AML-193 (cell line): ENCODE measurements at regions not wholly inside any gene's neighbourhood (a gene's known extent, or its start where the extent isn't known, plus 50 kb on each side); places are given as distances from the start of the nearest gene placed in this dataset.
"Not testable (repeated sequence)": the region's sequence is repeated elsewhere in the genome, so short reads cannot be mapped to it uniquely, and the experiment has no call there.

ENCODE experiments used
- DNase-seq, 2 experiments: peaks; one replicate each; lab custom pipeline; 2025; lab: John Stamatoyannopoulos, UW

DNA sequence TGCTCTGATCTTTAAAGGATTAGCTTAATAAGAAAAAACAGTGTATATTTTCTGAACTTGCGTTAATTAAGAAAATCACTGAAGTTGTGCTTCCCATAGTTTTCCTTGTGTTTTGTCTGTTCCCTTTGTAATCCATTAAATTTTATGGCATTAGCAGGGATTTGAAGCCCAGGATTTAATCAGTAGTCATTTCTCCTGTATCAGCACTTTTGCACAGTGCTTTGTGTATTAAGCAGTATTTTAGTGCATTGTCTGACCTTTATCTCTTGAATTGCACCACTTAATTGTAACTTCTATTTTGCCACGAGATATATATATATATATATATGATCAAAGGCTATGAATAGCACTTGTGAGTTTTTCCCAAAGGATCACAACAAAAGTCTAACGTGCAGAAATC is 133.7 kb downstream of the S1PR1 start:
- DNase-seq, result no peak

- no peak for DNase-seq
Observed at GRCh38 chr1:101371259-101371658, 134.4 kb downstream of the S1PR1 start.

- no peak for DNase-seq
Observed at GRCh38 chr1:101373570-101373969, 136.8 kb downstream of the S1PR1 start.

GRCh38 chr1:101375448-101375847 is 138.6 kb downstream of the S1PR1 start:
- not testable (repeated sequence) for DNase-seq

DNA sequence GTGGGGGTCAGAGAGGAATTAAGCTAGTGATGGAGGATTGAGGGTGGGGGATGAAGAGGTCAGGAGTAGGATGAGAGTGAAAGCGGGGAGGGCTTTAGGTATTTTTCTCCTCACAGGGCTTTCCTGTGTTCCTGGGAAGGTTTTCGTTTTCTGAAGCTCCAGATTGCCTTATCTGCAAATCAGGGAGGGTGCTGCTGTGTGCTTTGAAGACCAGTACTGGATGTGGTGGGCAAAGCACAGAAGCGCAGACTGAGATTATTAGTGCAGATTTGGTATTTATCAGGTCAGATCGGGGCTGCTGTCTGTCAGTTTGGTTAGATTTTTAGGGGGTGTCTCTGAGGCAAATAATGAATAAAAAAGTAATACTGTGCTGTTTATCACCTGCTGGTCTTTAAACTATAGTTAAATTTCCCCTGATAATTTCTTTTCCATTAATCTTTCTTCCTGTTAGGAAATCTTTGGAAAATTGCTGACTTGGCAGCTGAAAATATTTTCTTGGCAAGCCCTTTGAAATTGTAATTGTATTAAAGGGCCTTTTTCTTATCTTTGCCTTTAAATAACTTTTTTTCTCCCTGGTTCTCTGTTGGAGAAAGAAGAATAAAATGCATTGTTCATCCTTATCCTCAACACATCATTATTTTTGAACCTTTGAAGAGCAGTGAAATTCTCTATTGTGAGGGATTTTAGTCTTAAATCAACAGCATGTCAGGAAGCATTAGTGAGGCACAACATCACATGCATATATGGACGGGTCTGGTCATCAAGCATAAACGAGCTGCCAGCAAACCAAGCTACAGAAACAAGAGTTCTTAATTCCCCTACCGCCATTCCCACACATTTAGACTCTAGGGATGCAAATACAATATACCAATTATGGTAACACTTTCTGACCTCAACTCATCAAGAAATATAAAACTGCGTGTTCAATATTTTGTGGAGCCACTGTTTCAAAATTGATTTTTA is 139.6 kb downstream of the S1PR1 start:
- no peak for DNase-seq

DNA sequence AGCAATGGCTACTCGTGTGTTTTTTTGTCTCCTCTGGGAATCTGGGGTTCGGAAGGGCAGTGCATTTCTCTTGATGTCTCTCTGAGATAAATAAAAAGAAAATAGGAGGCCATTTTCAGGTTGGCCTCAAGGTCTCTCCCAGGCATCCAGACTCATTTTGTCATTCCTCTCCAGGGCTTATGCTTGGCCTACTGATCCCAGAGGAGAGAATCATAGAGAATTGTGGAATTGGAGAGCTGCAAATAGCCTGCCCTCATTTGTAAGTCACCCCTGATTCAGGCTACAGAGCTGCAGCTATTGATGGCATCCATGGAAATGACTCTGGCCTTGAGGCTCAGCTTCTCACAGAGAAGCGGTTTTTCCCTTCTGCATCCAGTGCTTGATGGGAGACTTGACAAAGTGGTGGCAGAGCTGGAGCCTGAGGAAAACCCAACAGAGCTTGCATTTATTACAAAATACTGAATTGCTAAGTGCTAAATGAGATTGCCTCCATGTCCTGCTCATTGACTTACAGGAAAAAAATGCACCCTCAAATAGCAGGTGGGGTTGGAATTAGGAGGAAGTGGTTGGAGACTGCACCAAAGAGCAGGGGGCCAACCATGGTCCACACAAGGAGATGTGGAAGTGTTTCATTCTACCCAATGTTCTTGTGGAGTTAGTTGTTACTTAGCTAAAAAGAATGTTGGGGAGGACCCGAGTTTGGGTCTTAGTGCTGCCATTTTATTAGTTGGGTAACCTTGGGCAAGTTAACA is 140.4 kb downstream of the S1PR1 start:
- DNase-seq, result no peak

- no peak for DNase-seq
Observed at GRCh38 chr1:101379037-101379436, 142.2 kb downstream of the S1PR1 start.

DNA sequence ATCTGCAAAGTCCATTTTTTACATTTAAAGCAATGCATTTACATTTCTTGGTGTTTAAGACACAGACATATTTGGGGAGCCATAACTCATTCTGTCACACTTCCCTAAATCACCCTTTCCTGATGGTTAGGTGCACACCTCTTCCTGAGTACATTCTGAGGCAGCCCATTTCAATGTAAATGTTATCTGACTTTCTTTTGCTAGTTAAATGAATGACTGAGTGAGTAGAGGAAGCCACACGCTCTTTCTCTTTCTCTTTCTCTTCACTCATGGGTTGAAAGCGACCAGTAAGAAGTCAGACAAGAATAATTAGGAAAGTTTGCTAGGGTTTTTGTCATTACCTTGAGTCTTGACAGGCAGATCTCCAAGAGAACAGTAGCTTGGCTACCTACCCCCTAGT is 143.1 kb downstream of the S1PR1 start:
- no peak for DNase-seq

GRCh38 chr1:101382135-101382534 is 145.3 kb downstream of the S1PR1 start:
- no peak for DNase-seq

GRCh38 chr1:101388904-101389546 is 152.2 kb downstream of the S1PR1 start:
- no peak for DNase-seq

GRCh38 chr1:101389547-101389929 is 152.7 kb downstream of the S1PR1 start:
- DNase-seq, result no peak

- DNase-seq, result no peak
Observed at GRCh38 chr1:101392552-101392951, 155.7 kb downstream of the S1PR1 start.

DNA sequence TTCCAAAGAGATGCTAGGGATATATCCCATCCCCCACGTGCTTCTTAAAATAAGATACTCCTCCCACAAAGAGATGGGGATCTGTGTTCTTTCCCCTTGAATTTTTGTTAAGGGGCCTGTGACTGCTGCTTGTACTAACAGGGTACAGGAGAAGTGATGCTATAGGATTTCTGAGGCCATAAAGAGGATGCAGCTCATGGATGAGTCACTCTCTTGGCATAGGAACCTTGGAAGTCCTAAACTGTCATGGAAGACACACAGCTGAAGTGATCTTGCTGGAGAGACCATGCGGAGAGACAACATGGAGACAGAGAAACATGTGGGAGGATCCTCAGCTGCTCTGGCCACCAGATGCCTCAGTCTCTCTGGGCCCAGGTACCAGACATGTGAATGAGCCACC is 157.2 kb downstream of the S1PR1 start:
- no peak for DNase-seq

DNA sequence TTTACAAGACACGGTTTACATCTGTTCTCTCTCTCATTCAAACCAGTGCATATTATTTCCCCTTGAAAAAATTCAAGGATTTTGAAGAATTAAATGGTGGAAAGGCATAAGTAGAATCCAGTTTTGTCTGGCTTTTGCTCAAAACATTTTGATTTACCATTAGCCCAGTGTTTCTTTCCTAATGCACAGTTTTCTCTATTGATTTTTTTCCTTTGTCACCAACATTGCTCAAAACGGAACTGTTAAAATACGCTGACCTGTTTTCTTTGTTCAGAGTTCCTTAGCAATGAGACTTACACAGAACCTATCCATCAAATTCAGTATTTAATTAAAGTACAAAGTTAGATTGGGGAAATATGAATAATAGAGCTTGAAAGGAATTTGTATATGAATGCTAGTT is 162.4 kb downstream of the S1PR1 start:
- no peak for DNase-seq

DNA sequence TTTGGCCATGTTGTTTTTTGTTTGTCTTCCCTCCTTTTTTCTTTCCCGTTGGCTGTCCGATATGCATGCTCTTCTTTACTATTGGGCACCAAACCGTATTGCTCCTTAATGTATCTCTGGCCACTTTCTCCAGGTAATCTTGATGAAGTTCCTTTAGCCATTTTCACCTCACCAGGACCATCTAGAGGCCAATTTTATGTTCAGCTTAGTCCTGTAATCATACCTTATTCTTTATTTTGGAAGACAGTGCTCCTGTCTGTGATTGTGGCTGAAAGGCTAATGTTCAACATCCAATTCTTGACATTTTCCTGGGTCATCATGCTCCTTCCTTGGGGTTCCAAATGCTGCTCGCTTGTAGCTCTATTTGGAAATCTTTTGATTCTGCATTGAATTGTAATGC is 169.5 kb downstream of the S1PR1 start:
- DNase-seq, result no peak

- DNase-seq, result no peak
Observed at GRCh38 chr1:101406681-101407080, 169.9 kb downstream of the S1PR1 start.

DNA sequence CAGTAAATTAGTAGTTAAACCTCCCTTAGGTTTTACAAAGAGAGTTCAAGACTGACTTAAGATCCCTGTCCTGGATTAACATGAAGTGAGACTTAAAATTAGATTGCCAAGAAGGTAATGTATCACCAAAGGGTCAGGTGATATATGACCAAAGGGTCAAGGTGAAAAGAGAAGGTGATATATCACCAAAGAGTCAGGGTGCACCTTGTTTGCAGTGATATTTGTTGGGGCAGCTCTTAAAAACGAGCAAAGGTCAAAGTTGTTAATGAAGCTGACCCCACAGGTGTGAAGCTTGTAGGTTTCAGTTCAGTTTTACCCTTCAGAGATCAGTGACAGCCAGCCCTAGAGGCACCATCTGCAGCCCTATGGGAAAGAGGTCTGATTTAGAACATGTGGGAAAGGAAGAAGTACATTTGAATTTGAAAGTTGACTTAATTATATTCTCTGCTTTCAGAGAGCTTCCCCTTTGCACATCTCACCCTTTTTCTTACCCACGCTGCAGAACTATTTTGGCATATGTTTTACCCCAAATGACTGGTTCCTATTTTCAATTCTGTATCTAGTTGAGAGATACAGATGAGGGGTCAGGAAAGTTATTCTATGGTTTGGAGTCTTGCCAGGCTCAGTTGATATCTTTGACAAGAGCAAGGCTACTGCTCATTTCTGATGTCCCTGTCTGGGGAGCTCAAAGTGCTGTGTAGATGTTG is 170.8 kb downstream of the S1PR1 start:
- DNase-seq, result no peak

GRCh38 chr1:101408212-101409042 is 171.6 kb downstream of the S1PR1 start:
- no peak for DNase-seq

DNA sequence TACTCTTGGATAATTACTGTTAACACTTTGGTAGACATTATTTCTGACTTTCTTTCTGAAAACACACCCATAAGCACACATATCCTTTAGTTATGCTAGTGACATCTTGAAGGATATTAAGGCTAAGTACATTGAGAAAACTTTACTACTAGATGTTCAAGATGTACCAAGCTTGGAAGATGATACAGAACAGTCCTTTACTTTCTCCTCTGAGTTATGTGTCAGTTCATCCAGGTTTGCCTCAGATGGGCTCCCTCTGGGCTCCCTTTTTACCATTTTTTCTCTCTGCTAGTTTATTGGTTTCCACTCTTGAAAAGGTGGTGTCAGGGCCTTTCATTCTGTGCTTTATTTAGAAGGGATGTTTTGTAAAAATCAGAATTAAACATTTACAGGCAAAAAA is 172.3 kb downstream of the S1PR1 start:
- no peak for DNase-seq

DNA sequence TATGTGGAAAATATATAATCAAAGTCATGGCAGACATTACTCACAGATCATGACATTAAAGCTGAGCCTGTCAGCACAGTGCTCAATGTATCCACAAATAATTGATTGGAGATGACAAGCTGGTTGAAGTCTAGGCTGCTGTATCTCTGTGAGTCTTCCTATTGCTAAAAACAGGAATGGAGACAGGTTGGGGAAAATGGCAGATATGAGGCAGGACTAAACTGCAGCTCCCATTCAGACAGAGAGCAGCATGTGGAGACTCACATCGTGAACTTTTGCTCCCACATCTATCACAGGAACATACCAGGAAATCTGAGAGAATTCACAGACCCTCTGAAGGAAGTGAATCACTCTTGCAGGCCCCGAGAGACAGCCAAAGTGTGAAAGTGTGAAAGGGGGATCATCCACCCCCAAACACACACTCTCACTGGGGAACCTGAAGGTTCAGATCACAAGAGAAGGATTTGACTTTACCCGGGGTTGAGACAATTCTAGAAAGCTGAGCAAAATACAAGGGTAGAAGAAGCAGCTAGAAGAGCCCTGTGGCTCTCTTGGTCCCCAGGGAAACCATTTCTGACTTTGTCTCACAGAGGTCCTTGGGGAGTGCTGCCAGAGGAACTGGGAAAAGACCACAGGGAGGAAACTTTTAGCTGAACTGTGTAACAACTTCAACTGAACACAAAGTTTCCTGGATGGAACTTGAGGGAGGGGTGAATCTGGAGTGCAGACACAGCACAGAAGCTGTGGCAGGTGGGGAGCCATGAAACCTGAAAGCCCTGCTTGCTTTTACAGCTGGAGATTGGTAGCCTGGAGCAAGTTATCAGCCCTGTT is 173.4 kb downstream of the S1PR1 start:
- DNase-seq, result no peak
